ENCODE measurements at regions not wholly inside any gene's neighbourhood (a gene's known extent, or its start where the extent isn't known, plus 50 kb on each side); places are given as distances from the start of the nearest gene placed in this dataset.

DNA sequence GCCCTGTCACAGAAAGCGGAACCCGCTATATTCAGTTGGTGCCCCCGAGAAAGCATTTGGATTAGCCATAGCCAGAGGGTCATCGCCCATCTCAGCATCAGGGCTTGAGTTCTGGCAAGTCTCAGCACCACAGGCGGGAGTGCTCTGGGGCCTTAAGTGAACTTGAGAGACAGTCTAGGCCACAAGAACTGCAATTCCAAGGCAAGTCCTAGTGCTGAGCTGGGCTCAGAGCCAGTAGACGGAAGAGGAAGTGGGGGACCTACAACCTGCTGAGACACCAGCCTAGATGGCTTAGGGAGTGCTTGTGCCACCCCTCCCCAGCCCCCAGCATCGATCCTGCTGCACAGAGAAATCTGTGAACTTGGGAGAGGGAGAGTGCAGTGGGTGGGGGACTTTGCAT is 594.9 kb downstream of the CCDC171 start:
- TF ChIP-seq, protein P1, sequence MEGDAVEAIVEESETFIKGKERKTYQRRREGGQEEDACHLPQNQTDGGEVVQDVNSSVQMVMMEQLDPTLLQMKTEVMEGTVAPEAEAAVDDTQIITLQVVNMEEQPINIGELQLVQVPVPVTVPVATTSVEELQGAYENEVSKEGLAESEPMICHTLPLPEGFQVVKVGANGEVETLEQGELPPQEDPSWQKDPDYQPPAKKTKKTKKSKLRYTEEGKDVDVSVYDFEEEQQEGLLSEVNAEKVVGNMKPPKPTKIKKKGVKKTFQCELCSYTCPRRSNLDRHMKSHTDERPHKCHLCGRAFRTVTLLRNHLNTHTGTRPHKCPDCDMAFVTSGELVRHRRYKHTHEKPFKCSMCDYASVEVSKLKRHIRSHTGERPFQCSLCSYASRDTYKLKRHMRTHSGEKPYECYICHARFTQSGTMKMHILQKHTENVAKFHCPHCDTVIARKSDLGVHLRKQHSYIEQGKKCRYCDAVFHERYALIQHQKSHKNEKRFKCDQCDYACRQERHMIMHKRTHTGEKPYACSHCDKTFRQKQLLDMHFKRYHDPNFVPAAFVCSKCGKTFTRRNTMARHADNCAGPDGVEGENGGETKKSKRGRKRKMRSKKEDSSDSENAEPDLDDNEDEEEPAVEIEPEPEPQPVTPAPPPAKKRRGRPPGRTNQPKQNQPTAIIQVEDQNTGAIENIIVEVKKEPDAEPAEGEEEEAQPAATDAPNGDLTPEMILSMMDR (optimal IDR thresholded peaks at IDR 0.05 in 1 of 3, IDR thresholded peaks at IDR 0.05 in 1 of 3, conservative IDR thresholded peaks at IDR 0.05 in 1 of 3; ENCODE audit: extremely low read depth in 1 of 3, insufficient read depth in 2 of 3, low read length in 3 of 3) = no peak
- no peak for TF ChIP-seq EZH2 (IDR thresholded peaks at IDR 0.05; ENCODE audit: low read length)
